GM12878 (cell line): ENCODE measurements at regions not wholly inside any gene's neighbourhood (a gene's known extent, or its start where the extent isn't known, plus 50 kb on each side); places are given as distances from the start of the nearest gene placed in this dataset.

Experiments
- ATAC-seq: fragments of 200-7000 bp; cut with Tn5 transposase; 3 replicates; pipeline ENCODE4 v1.9.1; 2020; ENCODE audit warnings: mild to moderate bottlenecking, moderate library complexity
- BruUV-seq: library from RNA; stranded (reverse); fragments of 400-500 nt; replicated peaks from 2 replicates; lab custom pipeline; 2021; lab: Mats Ljungman, UMichigan
- CTCF ChIA-PET: fragments of 300-600 bp; sonication (Branson Sonifier 250); formaldehyde crosslinking; extraction: SDS; loops from one replicate; lab custom pipeline; 2021; ENCODE audit warnings: inconsistent platforms; lab: Yijun Ruan, JAX
- POLR2A ChIA-PET: fragments of 350-600 bp; formaldehyde crosslinking; extraction: SDS; loops from one replicate; lab custom pipeline; 2021; ENCODE audit warnings: inconsistent platforms; lab: Charles Lee
- RAD21 ChIA-PET: fragments of 300-600 bp; sonication (Branson Sonifier 250); formaldehyde crosslinking; loops from one replicate; lab custom pipeline; 2023; ENCODE audit warnings: antibody characterized with exemption; ENCODE audit not compliant: unreplicated experiment; lab: Charles Lee
- SMC1A ChIA-PET: fragments of 300-600 bp; sonication (Branson Sonifier 250); formaldehyde crosslinking; loops from one replicate; lab custom pipeline; 2023; ENCODE audit not compliant: unreplicated experiment, uncharacterized antibody; lab: Charles Lee
- DNase-seq: peaks from one replicate; pipeline ENCODE4 v3.0.0-alpha.2; 2011; ENCODE audit warnings: low read depth, low spot score
- FAIRE-seq: peaks from 3 replicates; lab custom pipeline; 2011; peaks lifted over from hg19 to GRCh38; lab: Jason Lieb, UNC
- H2AFZ ChIP-seq: 2 replicates; pipeline ENCODE4 v1.6.0; 2011; ENCODE audit warnings: low read depth, low read length, control low read depth; ENCODE audit not compliant: control insufficient read depth
- H3K27ac ChIP-seq: 2 replicates; pipeline ENCODE4 v1.5.1; 2011; ENCODE audit warnings: control low read depth; ENCODE audit not compliant: control insufficient read depth, insufficient read depth
- H3K27me3 ChIP-seq, 2 experiments: replicated peaks in 1 of 2; 2 replicates each; pipeline versions ENCODE4 v1.6.0 to v1.6.1; 2011; ENCODE audit warnings: low read length in 1 of 2; ENCODE audit not compliant: control insufficient read depth in 2 of 2, insufficient read depth in 2 of 2
- H3K36me3 ChIP-seq, 2 experiments: 2 replicates each; pipeline ENCODE4 v1.5.1; 2011; ENCODE audit warnings: low read length in 1 of 2; ENCODE audit not compliant: control insufficient read depth in 2 of 2, insufficient read depth in 2 of 2
- H3K4me1 ChIP-seq: 2 replicates; pipeline ENCODE4 v1.6.1; 2011; ENCODE audit warnings: mild to moderate bottlenecking, low read length, moderate library complexity, mixed read lengths; ENCODE audit not compliant: control insufficient read depth, insufficient read depth
- H3K4me2 ChIP-seq: 2 replicates; pipeline ENCODE4 v1.6.0; 2011; ENCODE audit warnings: control low read depth; ENCODE audit not compliant: control insufficient read depth, insufficient read depth
- H3K4me3 ChIP-seq: fragments of 200-600 bp; sonication (generic); 2 replicates; pipeline ENCODE4 v1.5.1; 2016
- H3K79me2 ChIP-seq: 2 replicates; pipeline ENCODE4 v1.6.0; 2011; ENCODE audit warnings: low read length; ENCODE audit not compliant: control insufficient read depth, insufficient read depth
- H3K9ac ChIP-seq: 2 replicates; pipeline ENCODE4 v1.8.0; 2011; ENCODE audit warnings: low read length, control low read depth, mixed read lengths; ENCODE audit not compliant: control insufficient read depth, insufficient read depth
- H3K9me3 ChIP-seq: replicated peaks from 3 replicates; pipeline ENCODE4 v1.5.1; 2011; ENCODE audit warnings: mild to moderate bottlenecking, low read length; ENCODE audit not compliant: control insufficient read depth, insufficient read depth
- H4K20me1 ChIP-seq: 2 replicates; pipeline ENCODE4 v1.6.0; 2011; ENCODE audit not compliant: control insufficient read depth, insufficient read depth
- DPF2 ChIP-seq: fragments of 450-650 bp; IDR thresholded peaks from 2 replicates; pipeline ENCODE4 v1.6.1; 2017; ENCODE audit warnings: mild to moderate bottlenecking
- EED ChIP-seq: sonication (generic); IDR thresholded peaks from 2 replicates; pipeline ENCODE4 v1.6.1; 2016; ENCODE audit warnings: antibody characterized with exemption, low read depth
- IKZF1 ChIP-seq: fragments of 450-650 bp; conservative IDR thresholded peaks from 2 replicates; pipeline ENCODE4 v1.6.1; 2017; ENCODE audit warnings: antibody characterized with exemption, mild to moderate bottlenecking
- MEF2A ChIP-seq: IDR thresholded peaks from 2 replicates; pipeline ENCODE4 v1.6.1; 2011; ENCODE audit warnings: low read depth, mild to moderate bottlenecking, low read length, moderate library complexity; ENCODE audit not compliant: insufficient read depth
- MYB ChIP-seq: fragments of 150-350 bp; IDR thresholded peaks from 2 replicates; pipeline ENCODE4 v1.6.1; 2014; ENCODE audit warnings: mild to moderate bottlenecking, low read depth, low read length, borderline replicate concordance
- PKNOX1 ChIP-seq: fragments of 450-650 bp; IDR thresholded peaks from 2 replicates; pipeline ENCODE4 v1.6.1; 2016; ENCODE audit warnings: mild to moderate bottlenecking
- RUNX3 ChIP-seq: IDR thresholded peaks from 2 replicates; pipeline ENCODE4 v1.6.1; 2012; ENCODE audit warnings: low read length, inconsistent platforms
- WGBS: methylation state at CpG from one replicate; pipeline ENCODE4 v1.1.6; 2016; ENCODE audit warnings: low lambda C conversion rate; ENCODE audit not compliant: insufficient replicate concordance, insufficient coverage; ENCODE audit errors: missing lambda C conversion rate; 5-methylcytosine and 5-hydroxymethylcytosine counted together
- in situ Hi-C: fragments of 300-500 bp; cut with MboI; formaldehyde crosslinking; loops from 9 replicates; pipeline ENCODE4 v1.14.3; 2018; ENCODE audit warnings: mixed read lengths
- intact Hi-C: fragments of 100-400 bp; cut with micrococcal nuclease; formaldehyde crosslinking; loops from one replicate; pipeline ENCODE4 v1.14.2; 2022; ENCODE audit not compliant: unreplicated experiment

DNA sequence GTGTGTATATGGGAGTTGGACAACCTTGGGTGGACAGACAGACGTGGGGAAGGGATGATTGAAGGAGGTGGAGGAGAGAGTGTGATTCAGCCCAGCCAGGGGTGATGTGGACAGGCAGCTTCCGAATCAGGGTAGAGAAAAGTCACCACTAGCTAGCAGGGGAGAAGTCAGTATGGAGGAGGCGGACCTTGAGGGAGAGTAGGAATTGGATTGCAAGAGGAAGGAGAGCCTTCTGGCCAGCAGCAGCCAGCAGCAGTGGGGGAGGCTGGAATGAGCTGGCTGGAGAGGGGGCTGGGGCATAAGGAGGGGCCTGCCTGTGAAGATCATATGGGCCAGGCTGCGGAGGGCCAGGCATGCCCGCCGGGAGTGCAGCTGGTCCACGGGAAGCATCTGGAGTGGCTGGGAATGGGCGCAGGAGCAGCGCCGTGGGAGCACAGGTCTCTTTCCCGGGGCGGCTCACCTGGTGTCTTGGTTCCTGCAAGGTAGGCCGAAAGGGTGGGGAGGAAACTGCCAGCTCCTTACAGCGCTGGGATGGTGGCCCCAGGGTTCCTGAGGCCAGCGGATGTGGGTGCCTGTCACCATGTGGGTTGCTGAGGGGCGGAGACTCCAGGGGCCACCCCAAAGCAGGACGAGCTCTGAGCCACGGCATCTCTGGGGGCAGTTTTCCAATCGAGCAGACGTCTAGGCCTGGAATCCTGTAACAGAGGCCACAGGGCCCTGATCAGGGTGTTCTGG, 235.3 kb downstream of the SEC14L1 start:
- intact Hi-C loops: no loop called here
- no TSS peak for BruUV-seq
- peak; percentile 43 for TF ChIP-seq EED
- peak; percentile 39; the same call in 1 of the 2 replicates for TF ChIP-seq PKNOX1
- TF ChIP-seq MYB: no peak
- TF ChIP-seq DPF2: no peak
- peak; percentile 27; the same call in 1 of the 2 replicates for TF ChIP-seq IKZF1
- TF ChIP-seq RUNX3: 0 out of 2 replicates have a peak, but pooled peaks have one; percentile 13
- no peak for TF ChIP-seq MEF2A
- DNase-seq: no peak
- H3K9ac ChIP-seq: no peak overlapping the region; the same call in 1 of the 2 replicates
- H3K4me2 ChIP-seq: peak overlapping the region; percentile 74
- FAIRE-seq: no peak
- ChIA-PET SMC1A (interaction anchor here (1.2 kb wide), 1 partner anchor 13 kb away, joined by 4 read pairs; no protein-coding TSS in a partner anchor), CTCF (interaction anchor here (1.1 to 3.7 kb wide), 3 partner anchors 24 to 60 kb away, joined by 4 to 15 read pairs (median 4); no protein-coding TSS in a partner anchor), RAD21 (interaction anchor here (1.3 to 1.4 kb wide), 2 partner anchors 45 to 65 kb away, joined by 4 read pairs; no protein-coding TSS in a partner anchor), POLR2A (interaction anchor here (0.6 kb wide), 1 partner anchor 38 kb away, joined by 4 read pairs; no protein-coding TSS in a partner anchor)
- in situ Hi-C loops: no loop called here
- H3K27me3 ChIP-seq: no peaks in the 10 kb centered on the region
- ATAC-seq: no peak
- H3K36me3 ChIP-seq: peaks cover 0 to 3% of the 10 kb centered on the region in 2 experiments; a peak in 2 of 4 replicates
- H3K4me3 ChIP-seq: no peak overlapping the region
- peaks cover 6% of the 10 kb centered on the region; the same call in 1 of the 2 replicates for H4K20me1 ChIP-seq
- H3K9me3 ChIP-seq: no peaks in the 10 kb centered on the region
- H2AFZ ChIP-seq: no peak overlapping the region
- WGBS: 82% methylated on average over 20 of the region's 20 CpGs
- peaks cover 52% of the 10 kb centered on the region for H3K79me2 ChIP-seq
- peaks cover 34% of the 10 kb centered on the region for H3K4me1 ChIP-seq
- no peak overlapping the region for H3K27ac ChIP-seq
